Mucosa of rectum (tissue), 2 donors: ENCODE measurements at regions not wholly inside any gene's neighbourhood (a gene's known extent, or its start where the extent isn't known, plus 50 kb on each side); places are given as distances from the start of the nearest gene placed in this dataset.

Experiments used
- H3K27ac ChIP-seq, 2 donors: one replicate each; pipeline ENCODE4 v1.7.0; 2013; ENCODE audit warnings: inconsistent platforms in 2 of 2, low read depth in 2 of 2, low read length in 2 of 2
- H3K27me3 ChIP-seq, 2 donors: one replicate each; pipeline ENCODE4 v1.7.0; 2013; ENCODE audit warnings: low read length in 2 of 2; ENCODE audit not compliant: control insufficient read depth in 2 of 2, insufficient read depth in 2 of 2
- H3K36me3 ChIP-seq, 2 donors: one replicate each; pipeline ENCODE4 v1.7.0; 2013; ENCODE audit warnings: low read length in 2 of 2; ENCODE audit not compliant: control insufficient read depth in 2 of 2, insufficient read depth in 2 of 2
- H3K4me1 ChIP-seq, 2 donors: one replicate each; pipeline ENCODE4 v1.7.0; 2013; ENCODE audit warnings: low read length in 2 of 2, mild to moderate bottlenecking in 1 of 2; ENCODE audit not compliant: control insufficient read depth in 2 of 2, insufficient read depth in 2 of 2
- H3K4me3 ChIP-seq, 2 donors: one replicate each; pipeline ENCODE4 v1.7.0; 2013; ENCODE audit warnings: low read length in 2 of 2
- H3K9ac ChIP-seq, 2 donors: one replicate each; pipeline ENCODE4 v1.7.0; 2013; ENCODE audit warnings: low read length in 2 of 2, low read depth in 1 of 2, mild to moderate bottlenecking in 1 of 2
- H3K9me3 ChIP-seq, 2 donors: one replicate each; pipeline ENCODE4 v1.7.0; 2013; ENCODE audit warnings: low read length in 2 of 2; ENCODE audit not compliant: control insufficient read depth in 2 of 2
- donor health status: healthy.
- donor health status: Normal muscosa, but diverticular disease.

DNA sequence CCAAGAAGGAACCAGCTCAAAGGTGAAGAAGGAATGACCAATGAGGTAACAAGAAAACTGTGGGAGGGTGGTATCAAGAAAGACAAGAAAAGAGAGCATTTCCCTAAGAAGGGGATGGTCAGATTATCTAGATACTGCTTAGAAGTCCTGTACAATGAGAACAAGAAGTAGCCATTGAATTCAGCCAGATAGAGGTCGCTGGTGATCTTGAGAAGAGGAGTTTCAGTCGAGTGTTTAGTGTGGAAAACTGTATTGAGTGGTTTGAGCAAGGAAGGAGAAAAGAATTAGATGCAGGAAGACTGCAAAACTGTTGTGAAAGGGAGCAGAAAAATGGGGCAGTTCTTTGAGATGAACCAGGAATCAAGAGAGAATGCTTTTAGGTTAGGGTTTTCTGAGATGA is 74.6 kb upstream of the FAT3 start:
- no peak overlapping the region for H3K27ac ChIP-seq
- no peak overlapping the region for H3K9ac ChIP-seq
- H3K4me3 ChIP-seq = no peak overlapping the region
- H3K4me1 ChIP-seq = no peaks in the 10 kb centered on the region
- no peaks in the 10 kb centered on the region for H3K36me3 ChIP-seq
- H3K27me3 ChIP-seq = no peaks in the 10 kb centered on the region
- no peaks in the 10 kb centered on the region for H3K9me3 ChIP-seq

DNA sequence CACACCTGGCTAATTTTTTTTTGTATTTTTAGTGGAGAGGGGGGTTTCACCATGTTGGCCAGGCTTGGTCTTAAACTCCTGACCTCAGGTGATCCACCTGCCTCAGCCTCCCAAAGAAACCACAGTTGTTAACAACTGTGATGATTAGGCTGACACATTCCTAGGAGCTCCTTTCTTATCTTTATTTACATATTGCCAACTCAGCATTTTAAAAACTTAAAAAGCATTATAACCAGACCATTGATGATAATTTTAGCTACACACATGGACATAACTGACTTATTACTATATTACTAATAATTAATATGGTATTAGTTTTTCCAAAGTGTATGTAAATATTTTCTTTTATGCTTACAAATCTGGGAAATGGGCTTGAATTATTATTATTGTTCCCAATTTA is 82.9 kb upstream of the FAT3 start:
- H3K27ac ChIP-seq = no peak overlapping the region
- H3K9me3 ChIP-seq = no peaks in the 10 kb centered on the region
- no peak overlapping the region for H3K9ac ChIP-seq
- H3K36me3 ChIP-seq = no peaks in the 10 kb centered on the region
- no peak overlapping the region for H3K4me3 ChIP-seq
- no peaks in the 10 kb centered on the region for H3K4me1 ChIP-seq
- H3K27me3 ChIP-seq = no peaks in the 10 kb centered on the region

- no peaks in the 10 kb centered on the region for H3K9me3 ChIP-seq
- H3K27ac ChIP-seq = no peak overlapping the region
- H3K9ac ChIP-seq = no peak overlapping the region
- H3K4me3 ChIP-seq = no peak overlapping the region
- no peaks in the 10 kb centered on the region for H3K36me3 ChIP-seq
- no peaks in the 10 kb centered on the region for H3K4me1 ChIP-seq
- H3K27me3 ChIP-seq = no peaks in the 10 kb centered on the region
Measured at GRCh38 chr11:92141159-92141558, 83.5 kb upstream of the FAT3 start.

GRCh38 chr11:92140021-92140420 is 84.6 kb upstream of the FAT3 start:
- Histone ChIP-seq H3K27ac (no peak overlapping the region), H3K27me3 (no peaks in the 10 kb centered on the region), H3K9me3 (no peaks in the 10 kb centered on the region), H3K36me3 (no peaks in the 10 kb centered on the region), H3K9ac (no peak overlapping the region), H3K4me1 (no peaks in the 10 kb centered on the region), H3K4me3 (no peak overlapping the region)

GRCh38 chr11:92138296-92138695 is 86.3 kb upstream of the FAT3 start:
- Histone ChIP-seq H3K27me3 (no peaks in the 10 kb centered on the region), H3K9me3 (no peaks in the 10 kb centered on the region), H3K27ac (no peak overlapping the region), H3K4me1 (no peaks in the 10 kb centered on the region), H3K36me3 (no peaks in the 10 kb centered on the region), H3K4me3 (no peak overlapping the region), H3K9ac (no peak overlapping the region)

DNA sequence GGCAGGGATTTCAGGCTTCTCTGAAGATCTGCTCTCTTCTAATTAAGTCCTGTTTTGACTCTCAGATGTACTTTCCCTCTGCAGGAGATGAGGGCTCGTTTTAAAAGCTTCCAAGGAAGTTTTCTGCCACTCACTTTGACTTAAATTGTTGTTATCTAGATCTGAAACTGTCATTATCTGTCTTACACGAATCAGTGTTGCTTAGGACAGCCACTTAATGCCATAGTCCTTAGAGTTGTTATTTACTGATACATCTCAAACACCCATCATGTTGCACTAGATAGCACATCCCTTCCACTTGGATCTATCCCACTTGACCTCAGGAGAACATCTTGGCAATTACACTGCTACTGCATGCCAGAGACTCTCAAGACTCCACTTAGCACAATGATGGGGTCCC is 86.9 kb upstream of the FAT3 start:
- Histone ChIP-seq H3K27me3 (no peaks in the 10 kb centered on the region), H3K4me3 (no peak overlapping the region), H3K9ac (no peak overlapping the region), H3K9me3 (no peaks in the 10 kb centered on the region), H3K36me3 (no peaks in the 10 kb centered on the region), H3K4me1 (no peaks in the 10 kb centered on the region), H3K27ac (no peak overlapping the region)

GRCh38 chr11:92136797-92137196 is 87.8 kb upstream of the FAT3 start:
- Histone ChIP-seq H3K9ac (no peak overlapping the region), H3K36me3 (no peaks in the 10 kb centered on the region), H3K4me3 (no peak overlapping the region), H3K9me3 (no peaks in the 10 kb centered on the region), H3K4me1 (no peaks in the 10 kb centered on the region), H3K27me3 (no peaks in the 10 kb centered on the region), H3K27ac (no peak overlapping the region)

DNA sequence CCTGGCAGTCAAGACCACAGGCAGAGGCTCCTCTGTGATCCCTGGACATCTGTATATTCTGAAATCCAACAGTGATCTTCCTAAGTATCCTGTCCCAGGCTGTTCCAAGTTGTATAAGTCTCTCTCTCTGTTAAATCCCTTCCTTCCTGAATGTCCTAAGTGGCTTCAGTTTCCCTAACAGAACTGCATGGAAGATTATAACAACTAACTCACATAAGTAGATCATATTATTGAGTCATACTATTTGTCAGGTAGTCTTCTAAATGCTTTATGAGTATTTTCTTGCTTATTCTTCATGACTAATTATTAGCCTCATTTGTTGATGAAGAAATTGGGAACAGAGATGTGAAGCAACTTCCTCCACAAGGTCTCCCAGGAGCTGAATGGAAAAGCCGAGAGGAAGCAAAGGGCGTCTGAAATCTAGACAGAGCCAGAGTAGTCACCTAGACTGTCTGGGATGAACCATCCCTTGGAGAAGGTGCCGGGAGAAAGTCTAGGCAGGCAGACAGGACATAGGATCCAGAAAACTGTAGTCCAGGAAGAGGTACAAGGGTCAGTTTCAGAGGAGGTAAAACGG is 93.2 kb upstream of the FAT3 start:
- Histone ChIP-seq H3K27me3 (no peaks in the 10 kb centered on the region), H3K4me3 (no peak overlapping the region), H3K4me1 (no peaks in the 10 kb centered on the region), H3K27ac (no peak overlapping the region), H3K9me3 (no peaks in the 10 kb centered on the region), H3K36me3 (no peaks in the 10 kb centered on the region), H3K9ac (no peak overlapping the region)

- no peak overlapping the region for H3K27ac ChIP-seq
- no peak overlapping the region for H3K4me3 ChIP-seq
- no peaks in the 10 kb centered on the region for H3K4me1 ChIP-seq
- no peaks in the 10 kb centered on the region for H3K27me3 ChIP-seq
- H3K9ac ChIP-seq = no peak overlapping the region
- H3K9me3 ChIP-seq = no peaks in the 10 kb centered on the region
- no peaks in the 10 kb centered on the region for H3K36me3 ChIP-seq
Measured at GRCh38 chr11:92130421-92130831, 94.2 kb upstream of the FAT3 start.

DNA sequence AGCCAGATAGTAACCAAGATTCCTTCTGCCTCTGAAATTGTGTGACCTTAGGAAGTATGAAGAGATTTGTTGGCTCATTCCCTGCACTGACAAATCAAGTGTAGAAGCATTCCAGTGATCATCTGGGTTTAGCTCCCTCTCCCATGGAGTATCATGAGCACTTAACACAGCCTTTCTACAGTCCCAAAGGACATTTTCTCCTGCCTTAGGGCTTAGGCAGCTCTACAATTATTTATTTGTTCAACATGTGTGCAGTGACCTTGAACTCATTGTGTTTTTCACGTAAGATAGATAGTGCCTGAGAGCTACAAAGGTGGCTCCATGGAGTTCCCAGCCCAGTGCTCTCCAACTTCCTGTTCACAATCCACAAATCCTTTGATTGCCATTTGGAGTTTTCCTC is 94.8 kb upstream of the FAT3 start:
- no peaks in the 10 kb centered on the region for H3K9me3 ChIP-seq
- H3K9ac ChIP-seq = no peak overlapping the region
- H3K4me3 ChIP-seq = no peak overlapping the region
- H3K27ac ChIP-seq = no peak overlapping the region
- no peaks in the 10 kb centered on the region for H3K27me3 ChIP-seq
- no peaks in the 10 kb centered on the region for H3K36me3 ChIP-seq
- no peaks in the 10 kb centered on the region for H3K4me1 ChIP-seq

DNA sequence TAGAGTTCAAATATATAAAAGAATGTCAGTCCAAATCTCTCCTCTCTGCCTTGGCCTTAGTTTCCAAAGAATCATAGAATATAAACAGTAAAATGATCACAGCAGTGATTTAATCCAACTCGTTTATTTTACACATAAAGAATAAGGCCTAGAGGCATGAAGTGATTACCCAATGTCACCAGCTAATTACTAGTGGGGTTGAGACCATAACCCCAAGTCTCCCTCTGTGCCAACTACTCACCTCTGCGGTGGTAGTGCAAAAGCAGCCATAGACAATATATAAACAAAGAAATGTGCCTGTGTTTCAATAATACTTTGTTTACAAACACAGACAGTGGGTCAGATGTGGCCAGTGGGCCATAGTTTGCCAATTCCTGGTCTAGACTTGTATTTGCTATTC is 96.6 kb upstream of the FAT3 start:
- Histone ChIP-seq H3K9ac (no peak overlapping the region), H3K27ac (no peak overlapping the region), H3K4me1 (no peaks in the 10 kb centered on the region), H3K27me3 (no peaks in the 10 kb centered on the region), H3K36me3 (no peaks in the 10 kb centered on the region), H3K4me3 (no peak overlapping the region), H3K9me3 (no peaks in the 10 kb centered on the region)
